HG02763 (cell line): ENCODE measurements at regions not wholly inside any gene's neighbourhood (a gene's known extent, or its start where the extent isn't known, plus 50 kb on each side); places are given as distances from the start of the nearest gene placed in this dataset.

ENCODE experiments used
- ATAC-seq: cut with Tn5 transposase; IDR thresholded peaks from one replicate; pipeline ENCODE4 v1.9.1; 2021; ENCODE audit warnings: mild to moderate bottlenecking, moderate library complexity; ENCODE audit not compliant: unreplicated experiment

DNA sequence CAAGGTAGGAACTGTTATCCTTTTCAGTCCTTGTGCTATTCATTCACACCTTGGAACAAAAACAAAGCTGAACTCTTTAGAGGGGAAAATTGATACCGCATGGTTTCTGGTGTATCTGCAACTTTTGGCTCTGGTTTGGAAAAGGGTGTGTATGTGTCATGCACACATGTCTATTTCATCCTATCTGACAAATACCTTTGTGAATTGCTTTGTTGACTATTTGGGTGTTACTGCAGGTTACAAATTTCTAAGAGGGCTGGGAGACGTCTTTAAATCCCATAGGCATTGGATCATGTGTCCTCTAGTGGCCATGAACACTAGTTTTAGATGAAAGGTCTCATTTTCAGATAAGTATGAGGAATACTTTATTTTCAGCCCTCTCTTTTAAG is 59.9 kb upstream of the IFNG-AS1 start:
- no peak for ATAC-seq

DNA sequence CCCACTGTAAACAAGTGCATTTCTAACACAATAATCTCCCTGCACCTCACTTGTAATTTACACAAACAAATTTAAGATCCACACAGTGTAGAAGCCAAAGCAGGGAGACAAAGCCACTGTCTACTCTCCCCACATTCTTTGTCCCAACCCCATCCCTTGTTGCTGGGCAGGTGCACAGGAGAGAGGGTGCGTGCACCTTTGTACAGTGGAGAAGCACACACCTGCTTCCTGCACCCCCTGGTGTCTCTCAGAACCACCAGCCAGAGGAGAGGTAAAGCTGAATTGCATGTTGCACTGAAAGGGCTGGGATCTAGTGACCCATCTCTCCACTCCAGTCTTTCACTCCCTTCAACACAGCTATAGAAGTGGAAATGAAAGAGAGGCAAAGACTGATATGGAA is 51.4 kb upstream of the IFNG-AS1 start:
- no peak for ATAC-seq
